K562 (cell line): ENCODE measurements at regions not wholly inside any gene's neighbourhood (a gene's known extent, or its start where the extent isn't known, plus 50 kb on each side); places are given as distances from the start of the nearest gene placed in this dataset.

ENCODE experiments used
- CTCF ChIP-seq, 3 experiments: IDR thresholded peaks in 2 of 3; conservative IDR thresholded peaks in 1 of 3; 2 replicates each; pipeline ENCODE4 v1.5.1; 2011 to 2012; ENCODE audit warnings: low read length in 3 of 3, mild to moderate bottlenecking in 3 of 3, control low read depth in 2 of 3, improper control_type of control experiment in 1 of 3, inconsistent platforms in 1 of 3, low read depth in 1 of 3, mixed read lengths in 1 of 3, moderate library complexity in 1 of 3; ENCODE audit not compliant: insufficient read depth in 2 of 3
- ETV6 ChIP-seq, 3 experiments: fragments of 150-350 bp in 1 of 3; sonication (generic) in 1 of 3; formaldehyde crosslinking in 1 of 3; IDR thresholded peaks; 2 replicates each; pipeline versions ENCODE4 v1.6.1 to v1.8.0; 2014 to 2022; ENCODE audit warnings: borderline replicate concordance in 2 of 3, low read depth in 2 of 3, antibody characterized with exemption in 1 of 3, low read length in 1 of 3, mild to moderate bottlenecking in 1 of 3, missing genetic modification reagents in 1 of 3
- GABPA ChIP-seq: fragments of 200-800 bp; sonication (Bioruptor generic); conservative IDR thresholded peaks from 2 replicates; pipeline ENCODE4 v1.6.1; 2016; ENCODE audit warnings: low read depth, missing genetic modification characterization, missing compliant biosample characterization
- HDAC8 ChIP-seq: fragments of 450-650 bp; IDR thresholded peaks from 2 replicates; pipeline ENCODE4 v1.6.1; 2016; ENCODE audit warnings: mild to moderate bottlenecking, missing genetic modification characterization, moderate library complexity, missing compliant biosample characterization
- IRF2 ChIP-seq: sonication (generic); formaldehyde crosslinking; IDR thresholded peaks from 2 replicates; pipeline ENCODE4 v1.8.1; 2022; ENCODE audit warnings: mild to moderate bottlenecking, missing genetic modification reagents
- LCOR ChIP-seq: sonication (generic); formaldehyde crosslinking; IDR thresholded peaks from 2 replicates; pipeline ENCODE4 v1.8.0; 2022; ENCODE audit warnings: mild to moderate bottlenecking, missing genetic modification reagents
- SP1 ChIP-seq: sonication (generic); formaldehyde crosslinking; IDR thresholded peaks from 2 replicates; pipeline ENCODE4 v1.8.1; 2022; ENCODE audit warnings: mild to moderate bottlenecking, missing genetic modification reagents
- XRCC4 ChIP-seq: IDR thresholded peaks from one replicate; pipeline ENCODE4 v1.6.1; 2011; ENCODE audit not compliant: insufficient read depth, insufficient read length; ENCODE audit errors: extremely low read depth
- ZNF707 ChIP-seq: fragments of 250-450 bp; sonication (Bioruptor Pico); conservative IDR thresholded peaks from 2 replicates; pipeline ENCODE4 v1.8.0; 2022; ENCODE audit warnings: inconsistent platforms, mild to moderate bottlenecking, moderate library complexity
- TF ChIP-seq, protein P1 (sequence below): fragments of 250-450 bp; sonication (Bioruptor Pico); IDR thresholded peaks from 2 replicates; pipeline ENCODE4 v1.8.0; 2022; ENCODE audit warnings: moderate library complexity, mild to moderate bottlenecking, inconsistent platforms
- TF ChIP-seq, protein P2 (sequence below): fragments of 450-650 bp; formaldehyde crosslinking; IDR thresholded peaks from 2 replicates; pipeline ENCODE4 v1.4.0; 2022; ENCODE audit warnings: missing genetic modification characterization

- no peak for TF ChIP-seq LCOR (CRISPR knock-in tag)
- no peak for TF ChIP-seq GABPA (tag)
- no peak for TF ChIP-seq SP1
- no peak for TF ChIP-seq ZNF707 (CRISPR knock-in tag)
- TF ChIP-seq CTCF (IDR thresholded peaks at IDR 0.05 in 2 of 3, conservative IDR thresholded peaks at IDR 0.05 in 1 of 3; ENCODE audit: insufficient read depth in 2 of 3, low read depth in 1 of 3, low read length in 3 of 3) = no peak
- TF ChIP-seq ETV6 (IDR thresholded peaks at IDR 0.05; ENCODE audit: borderline replicate concordance in 1 of 2, low read depth in 2 of 2, low read length in 1 of 2) = no peak
- no peak for TF ChIP-seq ETV6 (CRISPR knock-in tag; IDR thresholded peaks at IDR 0.05; ENCODE audit: borderline replicate concordance)
- TF ChIP-seq XRCC4 = no peak
- TF ChIP-seq IRF2 = no peak
- TF ChIP-seq, protein P1, sequence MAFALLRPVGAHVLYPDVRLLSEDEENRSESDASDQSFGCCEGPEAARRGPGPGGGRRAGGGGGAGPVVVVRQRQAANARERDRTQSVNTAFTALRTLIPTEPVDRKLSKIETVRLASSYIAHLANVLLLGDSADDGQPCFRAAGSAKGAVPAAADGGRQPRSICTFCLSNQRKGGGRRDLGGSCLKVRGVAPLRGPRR (CRISPR knock-in tag) = no peak
- TF ChIP-seq HDAC8 (tag) = no peak
- TF ChIP-seq, protein P2, sequence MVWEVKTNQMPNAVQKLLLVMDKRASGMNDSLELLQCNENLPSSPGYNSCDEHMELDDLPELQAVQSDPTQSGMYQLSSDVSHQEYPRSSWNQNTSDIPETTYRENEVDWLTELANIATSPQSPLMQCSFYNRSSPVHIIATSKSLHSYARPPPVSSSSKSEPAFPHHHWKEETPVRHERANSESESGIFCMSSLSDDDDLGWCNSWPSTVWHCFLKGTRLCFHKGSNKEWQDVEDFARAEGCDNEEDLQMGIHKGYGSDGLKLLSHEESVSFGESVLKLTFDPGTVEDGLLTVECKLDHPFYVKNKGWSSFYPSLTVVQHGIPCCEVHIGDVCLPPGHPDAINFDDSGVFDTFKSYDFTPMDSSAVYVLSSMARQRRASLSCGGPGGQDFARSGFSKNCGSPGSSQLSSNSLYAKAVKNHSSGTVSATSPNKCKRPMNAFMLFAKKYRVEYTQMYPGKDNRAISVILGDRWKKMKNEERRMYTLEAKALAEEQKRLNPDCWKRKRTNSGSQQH = no peak
Observed at GRCh38 chr3:64924961-64925360, 237.2 kb upstream of the ADAMTS9 start.
